ENCODE measurements at regions not wholly inside any gene's neighbourhood (a gene's known extent, or its start where the extent isn't known, plus 50 kb on each side); places are given as distances from the start of the nearest gene placed in this dataset.

DNA sequence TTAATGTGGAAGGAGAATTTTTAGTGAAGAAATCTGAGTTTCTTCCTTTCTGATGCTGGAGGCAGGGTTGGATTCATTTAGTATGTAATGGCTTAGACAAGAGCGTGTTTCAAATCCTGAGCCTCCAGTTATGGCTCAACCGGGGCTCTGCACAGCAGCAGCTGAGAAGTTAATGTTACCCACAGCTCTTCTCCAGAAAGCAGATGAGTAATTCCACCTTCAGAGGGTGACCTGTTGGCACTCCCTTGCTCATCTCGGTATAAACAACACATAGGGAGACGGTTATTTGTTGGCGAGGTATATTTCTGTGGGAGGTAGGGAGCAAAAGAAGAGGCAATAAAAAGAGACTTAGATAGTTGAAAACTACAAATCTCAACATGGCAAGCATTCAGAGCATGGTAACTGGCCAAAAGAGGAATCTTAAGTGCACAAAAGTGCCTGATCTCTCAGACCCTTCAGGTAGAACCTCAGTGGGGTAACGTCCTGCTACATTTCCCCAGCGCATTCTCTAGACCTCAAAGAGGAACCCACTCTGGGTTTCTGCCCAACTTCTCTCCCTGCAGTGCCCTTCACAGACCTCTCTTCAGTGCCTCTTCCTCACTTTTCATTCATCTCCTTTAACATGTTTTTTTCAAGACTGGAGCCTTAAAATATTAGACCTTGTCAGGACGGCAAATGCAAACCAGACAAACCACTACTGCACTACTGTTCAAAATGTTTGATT, 417.5 kb upstream of the ADAMTSL1 start:
- 65 to 79% methylated on average over 8 of the region's 8 CpGs for WGBS, 2 donors
- DNase-seq (no peak), ATAC-seq (no peak)
- intact Hi-C loops (cut with DNase I): no loop called here
- no peak for TF ChIP-seq CTCF (IDR thresholded peaks at IDR 0.05)
- Histone ChIP-seq H3K9me3 (no peaks in the 10 kb centered on the region), H3K4me1 (no peaks in the 10 kb centered on the region), H3K4me3 (no peak overlapping the region), H3K27ac (no peak overlapping the region), H3K36me3 (no peaks in the 10 kb centered on the region), H3K27me3 (no peaks in the 10 kb centered on the region)

GRCh38 chr9:18056993-18057369, 417.0 kb upstream of the ADAMTSL1 start:
- intact Hi-C loops (cut with DNase I): no loop called here
- no peak for ATAC-seq
- no peaks in the 10 kb centered on the region for H3K4me1 ChIP-seq
- no peak for DNase-seq
- no peaks in the 10 kb centered on the region for H3K27me3 ChIP-seq
- no peak overlapping the region for H3K4me3 ChIP-seq
- TF ChIP-seq CTCF (IDR thresholded peaks at IDR 0.05): no peak
- 76 to 79% methylated on average over 4 of the region's 4 CpGs for WGBS, 2 donors
- no peaks in the 10 kb centered on the region for H3K36me3 ChIP-seq
- H3K27ac ChIP-seq: no peak overlapping the region
- H3K9me3 ChIP-seq: no peaks in the 10 kb centered on the region

DNA sequence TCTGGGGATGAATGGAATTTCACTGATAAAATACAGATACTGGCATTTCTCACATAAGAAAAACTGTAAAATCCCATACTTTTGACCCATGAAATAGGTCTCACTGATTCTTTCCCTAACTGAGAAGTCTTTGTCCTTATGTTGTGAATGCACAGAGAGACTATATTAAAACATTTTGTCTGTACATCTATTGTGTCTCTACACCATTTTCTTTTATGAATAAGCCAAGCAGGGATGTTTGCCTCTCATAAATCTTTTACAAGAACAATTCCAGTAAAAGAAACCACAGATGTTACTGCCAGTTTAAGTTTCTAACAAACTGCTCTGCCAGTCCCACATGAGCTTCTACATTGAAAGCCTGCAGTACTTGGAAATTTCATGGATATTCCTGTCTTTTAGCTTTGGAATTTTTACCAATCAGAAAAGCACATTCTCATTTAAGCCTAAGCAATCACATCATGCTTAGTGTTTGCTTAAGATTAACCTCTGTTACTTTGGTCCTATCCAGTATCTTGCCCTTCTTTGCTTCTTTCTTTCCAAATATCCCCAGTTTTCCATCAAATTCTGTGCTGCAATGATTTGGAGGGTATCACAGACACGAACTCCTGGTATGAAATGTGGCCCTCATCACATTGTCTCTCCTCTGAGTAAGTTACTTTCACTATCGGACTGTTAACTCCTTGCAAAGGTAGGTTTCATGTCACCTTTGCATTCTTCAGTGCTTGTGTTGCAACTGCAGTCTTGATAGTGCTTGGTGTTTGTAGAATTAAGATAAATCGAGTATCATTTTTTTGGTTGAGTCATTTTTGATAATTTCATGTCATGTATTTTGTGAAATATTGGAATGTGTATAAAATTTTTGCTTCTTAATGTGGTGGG, 415.1 kb upstream of the ADAMTSL1 start:
- H3K4me1 ChIP-seq: no peaks in the 10 kb centered on the region
- no peak overlapping the region for H3K4me3 ChIP-seq
- no peak overlapping the region for H3K27ac ChIP-seq
- no peak for ATAC-seq
- intact Hi-C loops (cut with DNase I): no loop called here
- no peak for DNase-seq
- no peaks in the 10 kb centered on the region for H3K36me3 ChIP-seq
- H3K27me3 ChIP-seq: no peaks in the 10 kb centered on the region
- 77 to 82% methylated on average over 3 of the region's 3 CpGs for WGBS, 2 donors
- no peak for TF ChIP-seq CTCF (IDR thresholded peaks at IDR 0.05)
- no peaks in the 10 kb centered on the region for H3K9me3 ChIP-seq

DNA sequence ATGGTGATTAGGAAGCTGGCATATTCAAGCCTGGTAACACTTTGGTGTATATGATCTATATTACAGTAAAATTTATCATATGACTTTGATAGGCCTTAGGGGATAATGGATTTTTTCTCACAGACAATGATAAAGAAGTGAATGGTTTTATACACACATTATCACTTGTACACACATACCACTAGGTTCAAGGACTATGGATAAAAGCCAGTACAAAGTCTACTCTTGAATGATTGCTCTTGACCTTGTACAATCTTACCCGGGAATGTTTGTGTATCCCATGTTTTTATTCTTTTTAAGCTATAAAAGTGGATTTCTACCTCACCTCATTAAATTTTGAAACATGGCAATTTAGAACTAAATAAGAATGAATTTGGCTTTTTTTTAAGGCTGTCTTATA, 414.5 kb upstream of the ADAMTSL1 start:
- intact Hi-C loops (cut with DNase I): no loop called here
- no peak for ATAC-seq
- DNase-seq: no peak
- no peaks in the 10 kb centered on the region for H3K27me3 ChIP-seq
- H3K4me3 ChIP-seq: no peak overlapping the region
- 39 to 48% methylated on average over 1 of the region's 1 CpG for WGBS, 2 donors
- TF ChIP-seq CTCF (IDR thresholded peaks at IDR 0.05): no peak
- H3K9me3 ChIP-seq: no peaks in the 10 kb centered on the region
- H3K4me1 ChIP-seq: no peaks in the 10 kb centered on the region
- no peaks in the 10 kb centered on the region for H3K36me3 ChIP-seq
- H3K27ac ChIP-seq: no peak overlapping the region
